HEK293T (cell line): ENCODE measurements at regions not wholly inside any gene's neighbourhood (a gene's known extent, or its start where the extent isn't known, plus 50 kb on each side); places are given as distances from the start of the nearest gene placed in this dataset.

ENCODE experiments used
- CTCF ChIA-PET: fragments of 350-600 bp; formaldehyde crosslinking; extraction: SDS; loops from one replicate; lab custom pipeline; 2021; ENCODE audit warnings: antibody characterized with exemption, inconsistent platforms; lab: Yijun Ruan, JAX
- POLR2A ChIA-PET: fragments of 350-600 bp; formaldehyde crosslinking; extraction: SDS; loops from one replicate; lab custom pipeline; 2020; ENCODE audit warnings: antibody characterized with exemption, inconsistent platforms; lab: Yijun Ruan, JAX
- DNase-seq: peaks from one replicate; pipeline ENCODE4 v3.0.0; 2012; ENCODE audit warnings: mixed read lengths; ENCODE audit errors: extremely low spot score
- ARNT ChIP-seq: fragments of 450-650 bp; IDR thresholded peaks from 2 replicates; pipeline ENCODE4 v1.6.1; 2017; ENCODE audit warnings: mild to moderate bottlenecking
- BHLHE40 ChIP-seq: fragments of 450-650 bp; IDR thresholded peaks from 2 replicates; pipeline ENCODE4 v1.6.1; 2016; ENCODE audit warnings: mild to moderate bottlenecking, moderate library complexity, borderline replicate concordance
- CTBP1 ChIP-seq: fragments of 450-650 bp; IDR thresholded peaks from 2 replicates; pipeline ENCODE4 v1.6.1; 2016; ENCODE audit warnings: borderline replicate concordance
- ELF4 ChIP-seq: fragments of 450-650 bp; IDR thresholded peaks from 2 replicates; pipeline ENCODE4 v1.6.1; 2017; ENCODE audit warnings: antibody characterized with exemption
- FOXA1 ChIP-seq: fragments of 450-650 bp; IDR thresholded peaks from 2 replicates; pipeline ENCODE4 v1.6.1; 2016; ENCODE audit warnings: mild to moderate bottlenecking
- FOXK2 ChIP-seq: fragments of 450-650 bp; IDR thresholded peaks from 2 replicates; pipeline ENCODE4 v1.6.1; 2016; ENCODE audit warnings: mild to moderate bottlenecking
- FOXM1 ChIP-seq: fragments of 450-650 bp; IDR thresholded peaks from 2 replicates; pipeline ENCODE4 v1.6.1; 2017; ENCODE audit warnings: mild to moderate bottlenecking, borderline replicate concordance
- HDGF ChIP-seq: fragments of 450-650 bp; IDR thresholded peaks from 2 replicates; pipeline ENCODE4 v1.6.1; 2017; ENCODE audit warnings: antibody characterized with exemption, borderline replicate concordance
- L3MBTL2 ChIP-seq: fragments of 450-650 bp; conservative IDR thresholded peaks from 2 replicates; pipeline ENCODE4 v1.6.1; 2016; ENCODE audit warnings: mild to moderate bottlenecking
- LEF1 ChIP-seq: fragments of 450-650 bp; IDR thresholded peaks from 2 replicates; pipeline ENCODE4 v1.6.1; 2017; ENCODE audit warnings: mild to moderate bottlenecking, borderline replicate concordance
- NFRKB ChIP-seq: fragments of 450-650 bp; IDR thresholded peaks from 2 replicates; pipeline ENCODE4 v1.6.1; 2016; ENCODE audit warnings: mild to moderate bottlenecking, moderate library complexity
- PKNOX1 ChIP-seq: fragments of 450-650 bp; IDR thresholded peaks from 2 replicates; pipeline ENCODE4 v1.6.1; 2016
- SP1 ChIP-seq: fragments of 450-650 bp; IDR thresholded peaks from 2 replicates; pipeline ENCODE4 v1.6.1; 2017
- SUZ12 ChIP-seq: fragments of 450-650 bp; IDR thresholded peaks from 2 replicates; pipeline ENCODE4 v1.6.1; 2016; ENCODE audit warnings: mild to moderate bottlenecking
- TARDBP ChIP-seq: fragments of 450-650 bp; IDR thresholded peaks from 2 replicates; pipeline ENCODE4 v1.6.1; 2016
- ZNF384 ChIP-seq: fragments of 450-650 bp; IDR thresholded peaks from 2 replicates; pipeline ENCODE4 v1.6.1; 2016

- ChIA-PET CTCF (interaction anchor here (0.6 kb wide), 2 partner anchors 18 to 882 kb away, joined by 3 to 4 read pairs; no protein-coding TSS in a partner anchor), POLR2A (no interaction called here)
- TF ChIP-seq ELF4 (no peak), SP1 (no peak), NFRKB (no peak), FOXM1 (no peak), L3MBTL2 (no peak), CTBP1 (no peak), BHLHE40 (no peak), FOXA1 (no peak), ZNF384 (no peak), SUZ12 (no peak)
- no peak for DNase-seq
Observed at GRCh38 chr5:87116825-87117512, 150.7 kb upstream of the RASA1 start.

GRCh38 chr5:87119588-87119987 lies 148.1 kb upstream of the RASA1 start:
- no peak for DNase-seq
- POLR2A ChIA-PET, result no interaction called here
- TF ChIP-seq ELF4, result no peak
- TF ChIP-seq FOXA1, result no peak
- no peak for TF ChIP-seq ZNF384
- TF ChIP-seq SUZ12, result no peak
- no peak for TF ChIP-seq TARDBP
- no peak for TF ChIP-seq L3MBTL2
- TF ChIP-seq NFRKB, result no peak
- no peak for TF ChIP-seq SP1
- no peak for TF ChIP-seq FOXK2
- TF ChIP-seq ARNT, result no peak
- no peak for TF ChIP-seq PKNOX1
- no peak for TF ChIP-seq CTBP1
- no peak for TF ChIP-seq FOXM1
- CTCF ChIA-PET, result no interaction called here

GRCh38 chr5:87120518-87121303 lies 147.0 kb upstream of the RASA1 start:
- TF ChIP-seq BHLHE40 (no peak), PKNOX1 (no peak), SUZ12 (no peak), LEF1 (no peak), NFRKB (no peak), SP1 (no peak)
- DNase-seq, result no peak
- CTCF ChIA-PET, result no interaction called here
- POLR2A ChIA-PET, result no interaction called here

- POLR2A ChIA-PET, result no interaction called here
- TF ChIP-seq ARNT (no peak), BHLHE40 (no peak), TARDBP (no peak), ELF4 (no peak), CTBP1 (no peak), SUZ12 (no peak), SP1 (no peak), ZNF384 (no peak), HDGF (no peak), L3MBTL2 (no peak), FOXM1 (no peak), FOXA1 (no peak), FOXK2 (no peak), LEF1 (no peak), NFRKB (no peak), PKNOX1 (no peak)
- CTCF ChIA-PET, result no interaction called here
- DNase-seq, result no peak
Observed at GRCh38 chr5:87121304-87122150, 146.2 kb upstream of the RASA1 start.

DNA sequence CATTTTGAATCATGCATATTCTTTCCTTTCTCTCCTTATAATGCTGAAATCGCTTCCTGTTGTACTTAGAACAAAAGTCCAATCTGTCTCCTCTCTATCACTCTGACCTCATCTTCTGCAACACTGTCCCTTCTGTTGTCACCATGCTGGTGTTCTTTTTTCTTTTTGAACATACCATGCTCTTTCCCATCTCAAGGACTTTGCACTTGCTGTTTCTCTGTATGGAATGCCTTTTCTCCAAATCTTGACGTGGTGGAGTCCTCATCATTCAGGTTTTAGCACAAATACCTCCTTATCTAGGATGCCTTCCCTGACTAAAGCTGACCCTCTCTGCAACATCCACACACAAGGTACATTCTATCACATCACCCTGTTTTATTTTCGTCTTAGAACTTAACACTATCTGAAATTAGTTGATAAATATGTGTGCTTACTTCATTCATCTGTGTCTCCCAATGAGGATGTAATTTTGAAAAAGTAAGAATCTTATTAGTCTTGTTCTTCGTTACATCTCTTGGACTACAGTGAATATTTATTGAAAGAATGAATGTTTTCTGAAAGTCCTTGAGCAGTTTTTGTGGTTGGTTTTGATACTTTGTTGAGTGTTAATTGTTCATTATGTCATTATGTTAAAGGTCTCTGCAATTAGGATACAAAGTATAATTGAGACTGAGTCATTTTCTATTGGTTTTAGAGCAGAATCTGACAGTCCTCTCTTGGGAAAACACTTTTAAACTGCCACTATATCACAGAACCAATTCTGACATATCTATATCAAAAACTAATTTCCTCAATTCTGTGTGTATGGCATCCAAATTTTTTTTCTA lies 145.3 kb upstream of the RASA1 start:
- DNase-seq, result no peak
- TF ChIP-seq PKNOX1, result no peak
- TF ChIP-seq ELF4, result no peak
- TF ChIP-seq BHLHE40, result no peak
- TF ChIP-seq ARNT, result no peak
- no peak for TF ChIP-seq SP1
- TF ChIP-seq HDGF, result no peak
- no peak for TF ChIP-seq ZNF384
- TF ChIP-seq SUZ12, result no peak
- ChIA-PET CTCF (interaction anchor here (0.6 kb wide), 1 partner anchor 10 kb away, joined by 3 read pairs; no protein-coding TSS in a partner anchor), POLR2A (no interaction called here)
